ENCODE measurements at regions not wholly inside any gene's neighbourhood (a gene's known extent, or its start where the extent isn't known, plus 50 kb on each side); places are given as distances from the start of the nearest gene placed in this dataset.

- TF ChIP-seq, protein P1, sequence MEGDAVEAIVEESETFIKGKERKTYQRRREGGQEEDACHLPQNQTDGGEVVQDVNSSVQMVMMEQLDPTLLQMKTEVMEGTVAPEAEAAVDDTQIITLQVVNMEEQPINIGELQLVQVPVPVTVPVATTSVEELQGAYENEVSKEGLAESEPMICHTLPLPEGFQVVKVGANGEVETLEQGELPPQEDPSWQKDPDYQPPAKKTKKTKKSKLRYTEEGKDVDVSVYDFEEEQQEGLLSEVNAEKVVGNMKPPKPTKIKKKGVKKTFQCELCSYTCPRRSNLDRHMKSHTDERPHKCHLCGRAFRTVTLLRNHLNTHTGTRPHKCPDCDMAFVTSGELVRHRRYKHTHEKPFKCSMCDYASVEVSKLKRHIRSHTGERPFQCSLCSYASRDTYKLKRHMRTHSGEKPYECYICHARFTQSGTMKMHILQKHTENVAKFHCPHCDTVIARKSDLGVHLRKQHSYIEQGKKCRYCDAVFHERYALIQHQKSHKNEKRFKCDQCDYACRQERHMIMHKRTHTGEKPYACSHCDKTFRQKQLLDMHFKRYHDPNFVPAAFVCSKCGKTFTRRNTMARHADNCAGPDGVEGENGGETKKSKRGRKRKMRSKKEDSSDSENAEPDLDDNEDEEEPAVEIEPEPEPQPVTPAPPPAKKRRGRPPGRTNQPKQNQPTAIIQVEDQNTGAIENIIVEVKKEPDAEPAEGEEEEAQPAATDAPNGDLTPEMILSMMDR (conservative IDR thresholded peaks at IDR 0.05; ENCODE audit: low read depth, low read length): no peak
Observed at GRCh38 chr7:115635876-115636275, 394.7 kb downstream of the TFEC start.

DNA sequence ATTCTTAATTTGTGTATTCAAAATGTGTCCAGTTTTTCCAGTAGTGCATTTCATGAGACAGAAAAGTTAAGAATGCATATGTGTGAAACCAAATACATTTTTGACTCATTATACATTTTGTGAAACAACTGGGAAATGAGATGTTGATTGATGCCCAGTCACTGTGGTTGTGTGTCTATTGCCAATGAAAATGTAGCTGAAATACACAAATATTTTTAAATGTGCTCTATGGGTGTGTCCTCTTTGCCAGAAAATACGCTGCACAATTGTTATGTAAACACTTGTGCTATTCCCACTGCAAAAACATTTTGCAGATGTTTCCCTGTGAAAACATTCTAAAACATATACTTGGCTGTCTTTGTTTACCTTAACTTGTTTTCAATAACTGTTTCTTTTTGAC is 395.2 kb downstream of the TFEC start:
- TF ChIP-seq, protein P1 (conservative IDR thresholded peaks at IDR 0.05; ENCODE audit: low read depth, low read length): no peak
- no peak for DNase-seq (ENCODE audit: low read depth)
- no peak overlapping the region for H3K4me3 ChIP-seq (ENCODE audit: low read length)

More at GRCh38 chr7:115635876-115636275, 394.7 kb downstream of the TFEC start:
- H3K4me3 ChIP-seq (ENCODE audit: low read length): no peak overlapping the region
- DNase-seq (ENCODE audit: low read depth): no peak

GRCh38 chr7:115634633-115635032 is 395.9 kb downstream of the TFEC start:
- TF ChIP-seq, protein P1 (conservative IDR thresholded peaks at IDR 0.05; ENCODE audit: low read depth, low read length): no peak
- H3K4me3 ChIP-seq (ENCODE audit: low read length): no peak overlapping the region
- DNase-seq (ENCODE audit: low read depth): no peak

- no peak for DNase-seq (ENCODE audit: low read depth)
- TF ChIP-seq, protein P1 (conservative IDR thresholded peaks at IDR 0.05; ENCODE audit: low read depth, low read length): no peak
- H3K4me3 ChIP-seq (ENCODE audit: low read length): no peak overlapping the region
Observed at GRCh38 chr7:115632636-115633035, 397.9 kb downstream of the TFEC start.

DNA sequence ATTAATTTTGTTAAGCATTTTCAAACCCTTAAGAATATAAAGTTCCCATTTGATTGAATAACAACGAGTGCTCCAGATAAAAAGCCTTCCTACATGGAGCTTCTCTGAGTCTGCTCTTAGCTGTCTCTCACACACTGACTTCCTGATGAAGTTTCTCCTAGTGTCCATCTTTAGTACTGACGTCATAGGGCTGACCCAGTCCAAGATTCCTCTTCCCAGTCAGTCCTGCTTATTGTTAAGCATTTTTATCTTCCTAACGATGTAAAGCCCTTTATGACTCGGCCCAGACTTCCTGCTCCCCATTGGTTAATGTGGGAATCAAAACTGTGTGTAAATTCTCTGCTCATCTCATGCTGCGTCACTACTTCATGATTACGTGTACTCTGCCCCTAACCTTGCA is 398.8 kb downstream of the TFEC start:
- no peak overlapping the region for H3K4me3 ChIP-seq (ENCODE audit: low read length)
- TF ChIP-seq, protein P1 (conservative IDR thresholded peaks at IDR 0.05; ENCODE audit: low read depth, low read length): no peak

GRCh38 chr7:115630049-115630448 is 400.5 kb downstream of the TFEC start:
- no peak overlapping the region for H3K4me3 ChIP-seq (ENCODE audit: low read length)
- TF ChIP-seq, protein P1 (conservative IDR thresholded peaks at IDR 0.05; ENCODE audit: low read depth, low read length): no peak
- no peak for DNase-seq (ENCODE audit: low read depth)

More for the DNA sequence above, 398.8 kb downstream of the TFEC start:
- no peak for DNase-seq (ENCODE audit: low read depth)

DNA sequence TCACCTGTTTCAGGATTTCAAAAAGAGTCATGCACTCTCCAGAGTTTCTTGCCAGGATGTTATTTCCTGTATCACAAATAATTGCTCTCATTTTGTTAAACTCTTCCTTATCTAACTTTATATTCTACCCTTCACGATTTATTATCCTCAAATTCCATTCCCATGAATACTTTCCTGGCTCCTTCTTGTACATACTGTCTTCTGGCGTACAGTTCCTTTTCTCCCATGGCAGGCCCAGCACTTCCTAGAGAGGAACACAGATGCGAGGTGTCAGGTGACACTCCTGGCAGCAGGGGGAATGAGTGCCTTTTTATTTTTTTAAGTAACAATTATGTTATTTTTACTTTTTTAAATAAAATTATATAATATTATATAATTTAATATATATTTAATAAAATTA is 411.9 kb downstream of the TFEC start:
- peak; percentile 18 for DNase-seq (ENCODE audit: low read depth)
- H3K4me3 ChIP-seq (ENCODE audit: low read length): no peak overlapping the region
- TF ChIP-seq, protein P1 (conservative IDR thresholded peaks at IDR 0.05; ENCODE audit: low read depth, low read length): no peak
